Heart left ventricle (tissue), 13 donors: ENCODE measurements at regions not wholly inside any gene's neighbourhood (a gene's known extent, or its start where the extent isn't known, plus 50 kb on each side); places are given as distances from the start of the nearest gene placed in this dataset.

Experiments used
- CTCF ChIP-seq, 12 donors: fragments of 200-600 bp; sonication (generic) in 4 of 12; IDR thresholded peaks; one replicate each; pipeline versions ENCODE4 v1.5.0 to v1.8.0; 2018 to 2022; ENCODE audit warnings: antibody characterized with exemption in 12 of 12, mild to moderate bottlenecking in 5 of 12
- POLR2A ChIP-seq, 2 donors: fragments of 450-650 bp; IDR thresholded peaks; one replicate each; pipeline ENCODE4 v1.6.1; 2017; ENCODE audit warnings: antibody characterized with exemption in 2 of 2, mild to moderate bottlenecking in 2 of 2, moderate library complexity in 2 of 2
- donor health status: ischemic (EF 13 %, LVEDD 7.1; RV severe dilation, severe dysfunction).
- donor health status: DM: no; HTN: yes; CAD: no.
- donor health status: DM: no; HTN: no; CAD: no.
- donor health status: ischemic (EF 25% LVEDD 6.9; RV normal size, moderate dysfunction).
- donor health status: ischemic (EF 25% LVEDD 5.7; RV mildly dilated, moderate dysfunction).
- donor health status: ischemic (EF 35%, LVEDD 5.7; RV mildly dilated, moderate dysfunction).
- donor health status: nonischemic (EF 11% LVEDD 7.7; RV severe dilation, severe dysfunction).
- donor health status: DM: yes; HTN: yes; CAD: no.
- donor health status: PGD.
- donor health status: ischemic (EF 29% LVEDD 5.4; RV normal size, mild dysfunction).
- donor health status: nonischemic (EF 23%, LVEDD 6.1; RV moderate dilation, normal function).

DNA sequence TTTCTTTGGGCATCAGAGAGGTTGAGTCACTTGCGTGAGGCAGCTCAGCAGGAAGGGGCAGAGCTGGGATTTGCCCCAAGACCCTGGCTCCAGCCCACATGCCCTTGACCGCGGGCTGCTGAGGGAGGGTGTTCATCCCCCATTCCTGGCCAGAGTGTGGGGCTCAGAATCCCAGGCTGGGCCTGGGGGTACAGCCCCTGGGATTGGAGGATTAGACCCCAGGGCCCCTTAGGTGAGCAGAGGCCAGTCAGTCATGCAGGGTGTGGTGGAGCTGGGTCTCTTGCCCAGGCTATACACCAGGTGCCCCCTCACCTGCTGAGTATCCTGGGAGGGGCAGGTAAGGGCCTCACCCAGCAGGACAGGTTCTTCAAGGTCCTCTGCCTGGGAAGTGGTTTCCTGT lies 68.4 kb upstream of the ZNF716 start:
- TF ChIP-seq CTCF (IDR thresholded peaks at IDR 0.05), result no peak
- no peak for TF ChIP-seq POLR2A (IDR thresholded peaks at IDR 0.05)
